ENCODE measurements at regions not wholly inside any gene's neighbourhood (a gene's known extent, or its start where the extent isn't known, plus 50 kb on each side); places are given as distances from the start of the nearest gene placed in this dataset.

DNA sequence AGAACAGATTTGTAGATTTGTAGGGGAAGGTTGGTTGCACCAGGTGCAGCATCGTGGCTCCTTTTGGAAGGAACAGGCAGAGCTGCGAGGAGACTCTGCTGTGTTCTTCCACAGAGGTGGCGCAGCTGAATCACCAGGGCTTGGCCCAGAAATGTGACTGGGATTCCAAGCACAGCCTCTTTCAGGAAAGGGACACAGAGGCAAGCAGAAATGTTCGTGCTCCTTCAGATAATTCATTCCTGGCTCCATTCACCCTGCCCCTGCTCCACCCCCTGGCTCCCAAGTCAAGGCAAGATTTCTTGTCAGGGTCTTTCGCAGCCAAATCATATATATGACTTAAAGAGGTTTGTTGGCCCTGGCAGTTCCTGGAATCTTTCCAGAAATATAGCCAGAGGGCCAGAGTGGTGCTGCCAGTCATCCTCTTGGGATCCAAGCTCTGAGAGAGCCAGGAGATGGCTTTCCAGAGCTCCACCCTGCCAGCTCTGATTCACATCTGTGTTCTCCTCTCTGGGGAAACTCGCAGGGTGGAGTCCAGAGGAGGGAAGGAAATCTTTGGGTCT is 203.9 kb upstream of the TANK start:
- no peak for DNase-seq (ENCODE audit: low read depth)

DNA sequence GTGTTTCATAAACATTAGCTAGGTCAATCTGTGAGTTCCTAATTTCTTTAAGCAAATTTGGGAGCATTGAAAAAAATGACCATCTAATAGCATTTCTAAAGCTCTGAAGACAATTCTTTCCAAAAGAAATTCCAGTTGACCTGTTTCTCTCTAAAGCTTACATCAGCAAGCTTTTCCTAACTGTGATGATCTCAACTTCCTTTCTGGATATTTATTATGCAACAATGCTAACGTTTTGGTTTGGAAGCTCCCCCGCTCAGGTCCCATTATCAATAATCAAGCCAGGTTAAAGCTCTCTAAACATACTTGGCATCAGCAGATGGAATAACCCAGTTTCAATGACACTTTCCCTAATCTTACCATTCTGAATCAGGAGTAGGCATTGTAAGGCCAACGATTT is 196.3 kb upstream of the TANK start:
- DNase-seq (ENCODE audit: low read depth), result no peak

DNA sequence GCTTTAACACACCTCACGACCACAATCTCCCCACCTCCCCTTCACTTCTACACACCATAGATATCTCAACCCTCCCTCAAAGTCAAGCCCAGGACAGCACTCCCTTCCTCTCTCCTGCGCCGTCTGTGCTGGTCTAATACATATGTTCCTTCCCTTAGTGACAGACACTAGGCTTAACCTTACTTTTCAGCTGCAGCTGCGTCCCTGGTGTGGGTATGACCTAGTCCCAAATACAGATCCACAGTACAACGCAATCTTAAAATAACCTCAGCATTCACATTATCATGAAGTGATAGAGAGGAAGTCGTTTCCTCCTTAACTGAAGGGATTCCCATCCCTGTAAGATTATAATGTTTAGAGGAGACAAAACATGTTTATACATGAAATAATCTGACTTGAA is 192.7 kb upstream of the TANK start:
- DNase-seq (ENCODE audit: low read depth), result no peak

DNA sequence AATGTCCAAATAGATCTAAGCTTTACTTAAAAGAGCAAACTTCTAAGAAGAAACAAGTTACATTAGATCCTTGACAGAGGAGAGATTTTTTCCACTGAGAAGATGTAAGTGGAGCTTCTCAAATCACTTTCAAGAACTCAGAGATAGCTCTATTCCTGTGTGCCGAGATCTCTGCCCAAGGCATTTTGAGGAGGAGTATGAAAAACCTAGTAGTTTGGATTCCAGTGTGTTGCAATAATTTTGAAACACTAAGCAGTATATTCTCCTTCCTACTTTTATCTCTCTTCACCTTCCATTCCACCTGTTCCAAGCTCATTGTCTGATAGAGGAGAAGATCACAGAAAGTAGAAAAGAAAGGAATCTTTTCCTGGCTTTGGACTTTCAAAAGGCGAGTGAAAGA is 192.0 kb upstream of the TANK start:
- DNase-seq (ENCODE audit: low read depth), result no peak

DNA sequence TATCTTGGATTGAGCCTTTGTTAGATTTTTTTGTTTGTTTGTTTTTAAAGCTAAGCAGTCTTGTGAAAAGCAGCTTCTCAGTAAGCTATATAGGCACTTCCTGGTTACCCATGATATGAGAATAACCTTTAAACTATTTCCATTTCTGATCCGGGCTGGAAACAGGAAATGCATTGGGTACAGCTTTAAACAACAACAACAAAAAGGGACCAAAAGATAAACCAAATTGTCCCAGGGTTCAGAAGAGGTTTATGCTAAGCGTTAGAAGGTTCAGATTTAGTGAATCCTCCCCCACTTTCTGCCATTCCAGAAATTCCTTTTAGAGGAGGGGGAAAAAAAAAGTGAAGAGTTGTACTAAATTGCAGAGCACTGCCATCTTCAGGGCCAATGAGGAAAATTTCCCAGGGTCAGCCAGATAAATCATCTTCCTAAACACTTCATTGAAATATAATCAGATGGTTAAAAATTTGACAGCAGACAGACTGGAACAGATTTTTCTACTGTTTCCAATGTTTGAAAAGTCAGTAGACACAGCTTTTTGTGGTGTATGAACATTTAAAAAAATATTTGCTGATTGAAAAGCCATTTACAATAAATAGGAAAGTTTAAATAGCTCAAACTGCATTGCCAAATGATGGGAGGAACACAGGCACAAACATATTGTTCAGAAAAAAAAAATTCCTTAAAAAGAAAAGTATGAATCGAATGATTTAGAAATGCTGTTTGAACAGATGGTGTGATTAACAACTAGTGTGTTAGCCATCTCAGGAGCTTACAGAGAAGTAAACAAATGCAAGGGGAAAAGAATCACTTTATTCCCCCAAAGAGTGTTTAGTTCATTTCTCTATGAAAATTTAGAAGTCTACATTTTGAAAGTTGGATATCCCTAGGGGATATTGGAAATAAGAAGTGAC is 189.9 kb upstream of the TANK start:
- DNase-seq (ENCODE audit: low read depth), result no peak

DNA sequence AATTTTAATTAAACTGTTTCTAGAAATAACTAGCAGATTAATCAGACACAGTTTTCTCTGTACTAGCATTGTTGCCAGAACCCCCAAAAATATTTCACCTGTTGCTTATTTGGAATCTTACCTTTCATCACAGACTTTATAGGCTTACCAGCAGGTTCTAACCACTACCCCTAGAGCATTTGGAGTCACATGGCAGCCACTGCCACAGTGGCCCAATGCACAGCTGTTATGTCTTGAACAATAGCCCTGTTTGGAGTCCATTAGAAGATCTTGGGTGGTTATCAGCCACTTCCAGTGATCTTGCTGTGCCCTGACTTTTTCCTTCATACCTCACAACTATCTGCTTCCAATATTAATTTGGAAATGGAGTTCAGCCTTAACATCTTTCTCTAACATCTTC is 186.2 kb upstream of the TANK start:
- no peak for DNase-seq (ENCODE audit: low read depth)

DNA sequence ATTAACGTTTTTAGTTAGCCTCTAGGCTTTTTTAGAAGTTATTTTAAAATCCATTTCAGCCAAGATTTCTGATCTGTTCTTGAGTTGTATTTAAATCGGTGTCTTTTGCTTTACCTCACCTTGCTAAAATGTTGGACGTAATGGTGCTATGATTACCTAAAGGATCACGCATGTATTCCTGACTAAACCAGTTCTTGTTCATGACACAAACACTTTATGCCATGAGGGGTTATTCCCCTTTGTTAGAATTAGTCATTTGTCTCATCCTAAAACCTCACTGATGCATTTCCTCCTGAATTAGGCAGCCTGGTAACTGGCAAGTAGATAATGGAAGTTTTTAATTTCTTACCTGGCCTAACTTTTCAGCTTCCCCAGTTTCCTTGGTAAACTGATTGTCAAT is 185.4 kb upstream of the TANK start:
- DNase-seq (ENCODE audit: low read depth), result no peak

DNA sequence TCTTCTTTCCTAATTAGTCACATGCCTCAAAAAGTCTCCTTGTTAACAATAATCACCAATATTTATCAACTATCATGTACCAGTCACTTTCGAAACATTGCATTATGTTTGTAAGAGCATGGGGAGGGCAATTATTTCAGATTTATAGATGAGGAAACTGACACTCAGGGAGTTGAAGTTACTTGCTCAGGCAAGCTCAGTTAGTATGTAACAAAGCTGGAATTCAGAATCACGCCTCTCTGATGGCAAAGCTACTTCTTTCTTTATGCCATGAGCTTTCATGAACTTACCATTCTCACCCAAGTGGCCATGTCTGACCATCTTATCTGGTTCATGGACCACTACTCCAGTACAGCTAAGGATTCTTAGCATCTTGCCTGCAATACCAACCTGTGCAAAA is 183.4 kb upstream of the TANK start:
- no peak for DNase-seq (ENCODE audit: low read depth)

DNA sequence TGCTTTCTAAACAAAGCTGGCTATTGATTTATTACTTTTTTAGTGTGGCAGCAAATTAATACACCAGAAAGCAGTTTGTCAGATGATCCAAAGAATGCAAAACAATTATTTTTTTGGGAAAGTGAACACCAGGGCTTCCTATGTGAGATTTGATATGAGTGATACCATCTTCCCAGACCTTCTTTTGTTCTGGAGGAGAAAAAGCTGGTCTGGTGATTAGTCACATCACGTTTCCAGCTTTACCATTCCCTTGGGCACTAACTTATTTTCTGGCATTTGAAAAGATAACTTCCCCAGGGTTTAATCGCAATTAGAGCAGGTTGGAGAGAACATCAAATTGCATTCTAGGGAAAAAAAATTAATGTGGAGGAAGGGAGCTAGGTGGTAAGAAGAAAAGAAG is 182.9 kb upstream of the TANK start:
- no peak for DNase-seq (ENCODE audit: low read depth)

DNA sequence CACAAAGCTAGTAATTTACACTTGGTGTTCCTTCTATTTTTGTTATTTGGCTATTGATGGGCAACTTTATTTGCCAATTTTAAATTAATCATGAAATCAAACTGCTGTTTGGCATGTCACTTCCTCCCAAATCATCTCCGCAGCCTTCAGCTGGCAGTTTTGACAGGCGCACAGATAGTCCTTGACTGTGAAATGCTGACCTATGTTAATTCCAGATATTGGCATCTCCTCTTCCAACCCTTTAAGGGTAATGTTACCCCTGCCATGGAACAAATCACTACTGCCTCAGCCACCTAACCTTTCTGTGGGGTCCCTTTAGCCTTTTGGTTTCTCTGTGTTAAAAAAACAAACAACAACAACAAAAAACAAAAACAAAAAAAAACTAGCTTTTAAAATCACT is 182.4 kb upstream of the TANK start:
- no peak for DNase-seq (ENCODE audit: low read depth)

DNA sequence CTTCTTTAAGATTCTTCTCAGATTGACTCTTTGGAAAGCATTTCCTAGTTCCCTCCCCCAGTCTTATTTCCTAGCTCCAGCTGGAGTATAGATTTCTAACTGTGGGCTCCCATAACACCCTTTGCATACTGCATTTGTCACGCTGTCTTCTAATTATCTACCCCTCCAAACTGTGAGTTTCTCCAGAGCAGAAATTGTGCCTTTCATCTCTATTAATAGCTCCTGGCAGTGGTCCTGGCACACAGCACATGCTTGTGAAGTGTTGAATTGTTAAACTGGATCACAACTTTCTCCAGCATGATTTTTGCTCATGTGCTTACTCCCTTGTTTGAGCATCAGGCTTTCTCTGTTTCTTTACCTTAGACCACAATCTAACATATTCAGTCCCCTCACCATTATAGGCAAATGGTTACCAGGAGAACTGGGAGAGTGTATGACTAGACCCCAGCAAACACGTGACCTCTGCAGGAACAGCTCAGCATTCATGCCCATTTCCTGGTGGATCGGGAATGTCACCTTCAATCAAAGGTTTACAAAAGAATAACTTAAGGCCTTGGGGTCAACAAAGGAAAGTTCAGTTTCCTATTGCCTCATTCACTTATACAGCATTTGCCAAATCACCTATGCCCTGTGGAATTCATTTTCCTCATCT is 175.7 kb upstream of the TANK start:
- no peak for DNase-seq (ENCODE audit: low read depth)

DNA sequence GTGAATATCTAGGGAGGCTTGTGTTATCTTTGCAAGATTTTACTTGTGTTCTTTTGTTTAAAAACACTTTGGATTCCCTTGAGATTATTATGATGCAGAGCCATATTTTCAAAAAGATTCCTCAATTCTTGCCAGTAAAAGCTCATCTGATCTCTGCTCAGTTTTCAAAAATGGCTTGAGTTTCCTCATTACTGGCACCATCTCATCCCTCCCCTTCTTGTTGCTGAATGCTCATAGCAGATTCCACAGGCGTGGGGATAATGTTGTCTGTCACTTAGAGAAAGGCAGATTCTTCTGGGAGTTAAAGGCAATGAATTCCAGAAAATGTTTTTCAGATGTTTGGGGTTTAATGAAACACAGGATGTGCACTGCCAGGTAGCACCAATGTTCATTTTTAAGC is 170.4 kb upstream of the TANK start:
- no peak for DNase-seq (ENCODE audit: low read depth)

DNA sequence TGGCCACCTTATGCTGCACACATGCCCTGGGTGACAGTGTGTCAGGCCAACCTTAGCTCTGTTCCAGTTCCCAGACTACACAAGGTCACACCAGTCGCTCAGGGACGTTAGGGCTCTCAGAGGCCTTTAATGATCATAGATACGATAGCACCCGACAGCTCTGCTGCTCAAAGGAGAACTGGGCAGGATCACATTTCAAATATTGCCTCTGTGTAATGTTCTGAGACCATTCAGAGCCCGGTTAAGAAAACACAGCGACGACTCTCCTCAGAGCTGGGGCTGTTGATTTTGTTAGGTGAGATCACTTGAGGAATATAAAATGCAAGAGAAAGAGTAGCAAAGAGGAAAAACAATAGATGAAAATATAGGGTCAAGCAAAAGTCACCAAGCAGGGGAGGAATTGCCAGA is 166.6 kb upstream of the TANK start:
- DNase-seq (ENCODE audit: low read depth), result no peak

DNA sequence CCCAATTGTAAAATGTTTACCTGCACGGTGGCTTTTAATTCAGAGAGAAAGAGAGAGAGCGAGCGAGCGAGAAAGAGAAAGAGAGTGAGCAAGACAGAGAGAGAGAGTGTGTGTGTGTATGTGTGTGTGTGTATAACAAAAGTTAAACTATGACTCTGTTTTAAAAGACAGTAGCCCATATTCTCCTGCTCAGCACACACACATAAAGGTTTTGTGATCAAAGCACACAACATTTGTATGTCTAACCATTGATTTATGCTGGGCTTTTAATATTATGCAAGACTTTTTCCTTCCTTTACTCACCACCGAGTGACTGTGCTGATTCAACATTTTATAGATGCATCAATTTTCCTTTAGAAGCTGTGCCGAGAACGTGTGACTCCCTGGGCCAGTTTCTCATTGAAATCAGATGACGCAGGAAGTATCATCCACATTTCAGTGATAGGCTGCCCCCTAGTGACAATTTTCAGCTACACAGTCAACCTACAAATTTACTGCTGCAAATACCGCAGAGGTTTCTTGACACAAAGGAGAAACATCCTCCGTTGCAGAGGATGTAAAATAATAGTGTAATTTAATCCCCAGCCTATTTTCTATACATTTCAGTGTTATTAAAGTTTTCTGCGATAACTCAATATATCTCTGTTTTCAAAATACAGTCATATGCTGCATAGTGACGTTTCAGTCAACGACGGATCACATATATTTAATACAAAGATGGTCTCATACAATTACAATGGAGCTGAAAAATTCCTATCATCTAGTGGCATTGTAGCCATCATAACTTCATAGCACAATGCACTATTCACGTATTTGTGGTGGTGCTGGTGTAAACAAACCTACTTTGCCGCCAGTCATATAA is 165.9 kb upstream of the TANK start:
- DNase-seq (ENCODE audit: low read depth), result peak; percentile 37

DNA sequence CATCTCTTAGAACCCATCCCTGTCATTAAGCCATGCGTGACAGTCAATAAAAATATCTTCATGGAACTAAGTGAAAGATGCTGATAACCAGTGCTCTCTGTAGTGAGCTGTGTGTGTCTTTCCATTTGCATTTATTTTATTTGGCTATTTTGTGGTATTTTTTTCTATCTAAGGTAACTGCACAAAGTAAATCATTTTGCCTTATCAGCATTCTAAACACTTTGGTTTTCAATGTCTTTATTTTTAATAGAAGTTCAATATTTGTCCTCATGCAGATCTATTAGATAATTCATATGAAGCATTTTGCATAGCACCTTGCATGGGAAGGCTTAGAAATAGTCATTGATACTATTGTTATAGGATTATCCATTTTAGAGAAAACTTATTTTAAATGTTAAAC is 163.6 kb upstream of the TANK start:
- DNase-seq (ENCODE audit: low read depth), result no peak

DNA sequence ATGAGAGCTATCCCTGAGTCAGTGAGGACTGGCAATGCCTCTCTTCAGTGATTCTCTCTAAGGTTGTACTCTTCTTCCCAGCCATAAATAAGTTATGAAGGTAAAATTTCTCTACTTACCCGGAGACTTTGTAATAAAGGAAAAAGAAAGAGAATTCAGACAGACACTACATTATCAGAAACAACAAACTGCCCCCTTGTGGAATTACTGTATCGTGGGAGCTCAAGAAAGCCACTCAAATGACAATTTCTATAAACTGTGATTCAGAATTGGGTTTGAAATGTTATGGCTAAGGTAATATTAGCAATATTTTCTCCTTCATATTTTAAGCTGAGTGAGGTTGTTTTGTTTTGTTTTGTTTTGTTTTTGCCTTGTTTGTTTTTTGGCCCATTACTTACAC is 155.8 kb upstream of the TANK start:
- no peak for DNase-seq (ENCODE audit: low read depth)

DNA sequence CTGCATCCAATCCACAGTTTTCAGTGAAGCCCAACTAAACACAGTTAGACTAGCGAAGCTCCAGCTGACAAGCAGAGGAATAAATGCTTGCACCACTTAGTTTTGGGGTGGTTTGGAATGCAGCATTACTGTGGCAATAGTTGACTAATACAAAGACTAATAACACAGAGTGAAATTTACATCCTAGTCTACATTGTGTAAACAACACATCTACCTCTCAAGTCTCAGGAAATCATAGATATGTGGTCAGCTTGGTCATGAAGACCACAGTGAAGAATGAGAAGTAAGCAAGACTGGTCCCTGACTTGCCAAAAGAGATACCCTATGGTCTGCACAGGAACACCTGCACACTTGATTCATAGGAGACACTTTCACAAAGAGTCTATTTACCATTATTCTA is 155.1 kb upstream of the TANK start:
- DNase-seq (ENCODE audit: low read depth), result no peak

DNA sequence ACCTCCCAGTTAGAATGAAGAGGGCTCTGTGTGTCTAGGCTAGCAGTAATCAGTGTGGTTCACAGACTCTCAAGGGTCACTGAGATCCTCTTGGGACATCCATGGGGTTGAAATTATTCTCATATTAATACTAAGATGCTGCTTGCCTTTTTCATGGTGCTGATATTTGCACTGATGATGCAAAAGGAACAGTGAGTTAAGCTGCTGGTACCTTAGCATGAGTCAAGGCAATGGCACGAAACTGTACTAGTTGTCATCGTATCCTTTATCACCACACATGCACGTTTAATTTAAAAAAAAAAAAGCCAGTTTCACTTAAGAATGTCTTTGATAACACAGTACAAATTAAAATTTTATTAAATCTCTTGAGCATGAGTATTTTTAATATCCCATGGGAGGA is 151.9 kb upstream of the TANK start:
- DNase-seq (ENCODE audit: low read depth), result no peak

DNA sequence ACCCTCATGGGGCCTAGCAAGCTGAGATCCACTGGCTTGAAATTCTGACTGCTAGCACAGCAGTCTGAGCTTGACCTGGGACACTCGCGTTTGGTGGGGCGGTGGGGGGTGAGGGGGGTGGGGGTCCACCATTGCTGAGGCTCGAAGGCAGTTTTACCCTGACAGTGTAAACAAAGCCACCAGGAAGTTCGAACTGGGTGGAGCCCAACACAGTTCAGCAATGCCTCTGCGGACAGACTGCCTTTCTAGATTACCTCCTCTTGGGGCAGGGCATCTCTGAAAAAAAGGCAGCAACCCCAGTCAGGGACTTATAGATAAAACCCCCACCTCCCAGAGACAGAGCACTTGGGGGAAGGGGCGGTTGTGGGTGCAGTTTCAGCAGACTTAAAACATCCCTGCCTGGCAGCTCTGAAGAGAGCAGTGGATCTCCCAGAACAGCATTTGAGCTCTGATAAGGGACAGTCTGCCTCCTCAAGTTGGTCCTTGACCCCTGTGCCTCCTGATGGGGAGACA is 149.7 kb upstream of the TANK start:
- DNase-seq (ENCODE audit: low read depth), result no peak

DNA sequence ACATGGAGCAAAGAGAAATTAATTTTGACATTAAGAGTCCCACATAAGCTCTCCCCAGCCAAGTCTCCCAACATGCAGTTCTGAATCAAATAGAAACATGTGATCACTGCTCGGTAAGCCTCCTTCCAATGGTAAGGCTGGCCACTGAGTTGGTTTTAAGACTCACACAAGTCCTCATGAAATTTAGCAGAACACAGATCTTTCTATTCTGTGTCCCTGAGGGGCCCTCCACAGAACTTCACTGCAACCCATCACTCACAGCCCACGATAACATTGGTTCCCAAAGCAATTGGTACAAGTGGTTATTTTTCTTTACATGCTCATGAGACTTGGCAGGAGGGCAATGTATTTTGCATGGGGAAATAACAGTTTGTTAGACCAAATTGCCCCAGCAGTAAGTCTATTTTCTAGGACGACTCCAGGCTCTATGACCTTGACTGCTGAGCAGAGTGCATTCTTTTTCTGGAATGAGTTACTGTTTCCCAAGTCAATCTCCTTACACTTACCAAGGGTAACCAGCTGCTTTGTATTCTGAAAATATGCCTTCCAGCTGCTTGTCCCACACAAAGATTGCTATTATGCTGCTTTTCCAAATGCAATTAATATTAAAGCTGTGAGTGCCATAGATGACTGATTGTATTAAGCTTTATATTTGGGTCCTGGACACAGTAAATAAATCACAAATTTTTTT is 142.3 kb upstream of the TANK start:
- no peak for DNase-seq (ENCODE audit: low read depth)

DNA sequence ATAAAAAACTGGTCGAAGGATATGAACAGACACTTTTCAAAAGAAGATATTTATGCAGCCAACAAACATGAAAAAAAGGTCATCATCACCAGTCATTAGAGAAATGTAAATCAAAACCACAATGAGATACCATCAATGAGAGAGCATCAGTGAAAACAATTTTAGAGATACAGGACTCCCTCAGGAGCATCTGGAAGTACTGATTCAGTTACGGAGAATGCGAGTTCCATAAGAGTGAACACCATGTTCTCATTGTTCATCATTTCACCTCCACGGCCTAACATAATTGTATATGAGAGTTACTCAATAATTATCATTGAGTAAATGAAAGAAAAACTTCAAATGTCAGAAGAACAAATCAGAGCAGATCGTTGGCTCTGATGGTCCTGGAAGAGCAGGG is 140.9 kb upstream of the TANK start:
- no peak for DNase-seq (ENCODE audit: low read depth)

DNA sequence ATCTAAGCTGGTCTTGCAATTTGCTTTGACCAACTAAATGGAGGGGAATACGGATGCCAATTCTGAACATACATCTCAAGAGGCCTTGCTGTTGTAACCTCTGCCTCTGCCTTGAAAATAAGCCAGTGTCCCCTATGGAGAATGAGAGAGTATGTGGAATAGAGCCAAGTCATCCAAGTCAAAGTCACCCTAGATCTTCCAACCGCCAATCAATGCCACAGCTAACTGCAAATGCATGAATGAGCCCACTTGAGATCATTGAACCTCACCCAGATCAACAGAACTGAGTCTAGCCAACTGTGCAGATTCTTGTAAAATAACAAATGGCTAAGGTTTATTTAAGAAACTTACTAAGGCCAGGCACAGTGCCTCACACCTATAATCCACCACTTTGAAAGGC is 139.8 kb upstream of the TANK start:
- no peak for DNase-seq (ENCODE audit: low read depth)
